Fibroblast of skin of right biceps (primary cell): ENCODE measurements at regions not wholly inside any gene's neighbourhood (a gene's known extent, or its start where the extent isn't known, plus 50 kb on each side); places are given as distances from the start of the nearest gene placed in this dataset.

Experiments
- DNase-seq: peaks from one replicate; pipeline ENCODE4 v3.0.0-alpha.2; 2013

DNA sequence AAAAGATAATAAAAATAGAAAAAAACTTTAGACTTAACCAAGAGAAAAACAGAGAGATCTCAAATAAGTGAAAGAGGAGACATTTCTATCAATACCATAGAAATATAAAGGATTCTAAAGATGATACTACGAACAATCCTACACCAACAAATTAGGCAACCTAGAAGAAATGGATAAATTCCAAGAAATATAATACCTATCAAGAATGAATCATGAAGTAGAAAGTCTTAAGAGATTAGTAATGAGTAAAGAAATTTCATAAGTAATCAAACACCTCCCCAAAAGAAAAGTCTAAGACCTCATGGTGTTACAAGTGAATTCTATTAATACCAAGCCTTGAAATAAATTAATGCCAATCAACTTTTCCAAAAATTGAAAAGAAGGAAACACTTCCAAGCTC is 1584.5 kb upstream of the MIR17HG start:
- DNase-seq: no peak

DNA sequence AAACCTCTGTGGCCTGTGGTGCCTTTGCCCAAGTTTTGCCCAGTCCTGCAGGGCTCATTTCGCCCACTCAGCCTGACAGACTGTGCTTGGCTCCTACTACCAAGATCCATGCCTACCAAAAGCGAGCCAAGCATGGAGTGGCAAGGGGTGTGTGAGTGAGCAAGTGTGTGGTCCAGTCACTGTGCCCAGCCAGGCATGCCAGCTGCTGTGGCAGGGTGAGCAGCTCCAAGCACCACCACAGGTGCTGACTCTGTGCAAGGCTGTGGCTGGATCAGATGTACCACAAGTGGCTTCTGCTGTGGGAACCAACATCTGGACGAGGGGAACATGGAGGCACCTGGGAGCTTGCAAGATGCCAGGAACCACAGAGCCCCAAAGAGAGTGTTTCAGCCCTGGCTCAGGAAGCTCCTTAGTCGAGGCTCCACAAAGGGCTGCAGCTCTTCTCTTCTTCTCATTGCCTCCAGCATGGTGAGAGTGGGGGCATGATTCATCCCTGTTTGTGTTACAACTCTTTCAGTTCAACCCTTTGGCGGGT is 1564.2 kb upstream of the MIR17HG start:
- no peak for DNase-seq

DNA sequence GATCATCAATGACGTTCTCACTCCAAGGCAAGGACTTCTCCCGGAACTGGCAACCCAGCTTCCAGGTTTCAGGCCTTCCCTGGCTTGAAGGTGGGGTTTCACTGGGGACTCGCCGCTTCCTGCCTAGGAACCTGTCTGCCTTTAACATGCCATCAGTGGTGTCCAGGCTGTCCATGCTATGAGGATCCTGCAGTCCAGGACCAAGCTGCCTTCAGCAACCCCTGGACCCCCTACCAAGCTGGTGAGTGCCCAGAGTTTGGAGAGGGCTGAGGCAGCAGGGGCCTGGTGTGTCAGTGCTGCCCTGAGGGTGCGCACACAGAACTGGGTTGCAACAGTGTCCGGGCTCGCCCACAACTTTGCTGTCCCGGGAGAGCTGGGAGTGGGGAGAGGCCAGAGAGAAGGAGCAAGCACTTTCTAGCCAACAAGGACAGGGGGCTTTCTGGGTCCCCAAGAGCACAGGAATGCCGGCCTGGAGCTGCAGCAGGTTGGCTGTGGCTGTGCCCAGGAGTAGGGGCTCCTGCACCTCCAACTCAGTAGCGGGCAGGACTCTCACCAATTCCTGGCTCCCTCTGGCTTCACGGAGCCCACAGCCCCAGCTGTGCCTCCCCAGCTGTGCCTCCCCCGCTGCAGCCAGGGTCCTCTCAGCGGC is 1563.2 kb upstream of the MIR17HG start:
- no peak for DNase-seq

DNA sequence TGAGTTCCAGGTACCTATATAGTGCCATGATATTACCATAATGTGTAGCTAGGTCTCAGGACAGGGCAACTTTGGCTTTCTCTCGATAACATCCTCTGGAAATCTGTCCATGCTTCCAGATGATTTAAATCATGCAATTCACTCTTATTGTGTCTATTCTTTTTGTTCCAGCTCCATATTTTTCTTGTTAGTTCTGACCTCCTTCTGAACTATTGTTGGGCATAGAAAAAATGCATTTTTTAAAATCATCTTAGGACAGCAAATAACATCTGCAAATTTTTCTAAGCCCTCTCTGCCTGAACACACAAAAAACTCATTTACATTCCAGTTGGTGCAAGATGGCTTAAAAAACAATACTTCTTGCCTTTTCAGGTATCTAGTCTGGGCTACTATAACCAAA is 1561.0 kb upstream of the MIR17HG start:
- DNase-seq: no peak

DNA sequence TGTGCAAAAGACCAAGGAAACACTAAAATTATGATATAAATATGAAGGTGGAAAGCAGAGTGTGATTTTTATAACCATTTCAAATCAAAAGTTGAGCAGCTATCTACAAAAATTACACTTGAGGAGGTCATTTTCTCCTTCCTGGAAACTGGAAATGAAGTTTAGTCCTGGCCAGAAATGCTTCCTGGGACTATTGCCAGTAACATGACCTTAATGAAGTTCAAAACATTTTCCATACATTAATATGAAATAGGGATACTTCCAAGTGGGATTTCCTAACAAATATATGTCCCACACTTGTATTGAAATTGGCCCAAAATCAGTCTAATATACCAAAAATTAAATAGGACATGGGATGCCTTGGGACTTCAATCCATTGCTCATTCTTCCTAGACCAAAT is 1556.8 kb upstream of the MIR17HG start:
- DNase-seq: no peak

DNA sequence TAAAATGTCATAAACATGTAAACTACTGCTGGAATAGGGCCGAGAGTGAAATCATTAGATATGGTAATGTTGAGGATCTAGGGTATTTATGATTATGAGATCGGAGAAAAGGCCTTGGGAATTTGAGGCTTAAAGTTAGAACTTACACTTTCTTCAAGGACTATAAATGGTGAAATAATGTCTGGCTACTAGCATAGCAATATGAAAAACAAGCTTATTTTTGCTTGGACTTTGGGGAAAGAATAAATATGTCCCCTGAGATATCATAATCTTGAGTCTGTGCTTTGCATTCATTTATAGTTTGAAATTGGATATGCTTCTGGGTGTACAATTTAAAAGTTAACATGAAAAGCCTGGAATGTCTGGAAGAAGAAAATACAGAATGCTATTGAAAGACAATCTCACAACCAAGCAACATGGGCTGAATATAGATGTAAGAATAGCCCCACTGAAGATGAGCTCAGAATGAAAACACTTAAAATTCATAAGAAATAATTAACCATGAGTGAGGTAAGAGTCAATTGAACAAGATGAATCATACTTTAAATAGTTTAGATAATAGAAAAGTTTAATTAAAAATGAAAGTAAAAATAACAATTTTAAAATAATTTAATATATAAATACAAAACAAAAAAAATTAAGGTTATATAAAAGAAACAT is 1555.4 kb upstream of the MIR17HG start:
- no peak for DNase-seq

DNA sequence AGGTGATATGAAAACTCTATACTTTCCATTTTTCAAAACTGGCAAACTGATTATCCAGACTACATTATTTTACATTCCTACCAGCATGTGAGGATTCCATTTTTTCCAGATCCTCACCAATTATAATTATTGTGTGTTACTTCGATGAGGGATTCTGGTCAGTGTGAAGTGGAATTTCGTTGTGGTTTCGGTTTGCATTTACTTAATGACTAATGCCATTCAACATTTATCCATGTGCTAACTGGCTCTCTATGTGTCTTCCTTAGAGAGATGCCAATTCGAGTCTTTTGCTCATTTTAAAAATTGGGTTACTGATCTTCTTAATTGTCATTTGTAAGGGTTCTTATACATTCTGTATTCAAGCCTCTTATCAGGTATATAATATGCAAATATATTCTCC is 1551.3 kb upstream of the MIR17HG start:
- no peak for DNase-seq

DNA sequence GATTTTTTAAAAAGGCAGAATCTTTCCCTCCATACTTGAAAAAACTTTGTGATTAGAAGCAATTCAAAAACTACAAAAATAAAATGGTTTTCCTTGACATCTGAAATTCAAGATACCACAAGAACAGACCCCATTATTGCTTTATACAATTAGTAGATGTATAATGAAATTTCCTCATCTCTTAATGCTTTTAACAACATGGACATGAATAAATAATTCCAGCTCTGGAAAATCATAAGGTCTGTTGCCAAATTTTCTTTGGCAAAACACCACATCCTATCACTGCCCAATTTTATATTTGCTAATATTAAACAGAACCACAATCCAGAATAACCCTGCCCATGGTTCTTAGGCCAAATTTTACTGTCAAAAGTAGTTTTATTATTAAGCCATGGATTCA is 1543.6 kb upstream of the MIR17HG start:
- no peak for DNase-seq

DNA sequence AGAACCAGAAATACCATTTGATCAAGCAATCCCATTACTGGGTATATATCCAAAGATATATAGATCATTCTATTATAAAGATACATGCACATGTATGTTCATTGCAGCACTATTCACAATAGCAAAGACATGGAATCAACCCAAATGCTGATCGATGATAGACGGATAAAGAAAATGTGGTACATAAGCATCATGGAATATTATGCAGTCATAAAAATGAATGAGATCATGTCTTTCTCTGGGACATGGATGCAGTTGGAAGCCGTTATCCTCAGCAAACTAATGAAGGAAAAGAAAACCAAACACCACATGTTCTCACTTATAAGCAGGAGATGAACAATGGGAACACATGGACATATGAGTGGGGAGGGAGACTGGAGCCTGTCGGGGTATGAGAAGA is 1540.9 kb upstream of the MIR17HG start:
- no peak for DNase-seq

DNA sequence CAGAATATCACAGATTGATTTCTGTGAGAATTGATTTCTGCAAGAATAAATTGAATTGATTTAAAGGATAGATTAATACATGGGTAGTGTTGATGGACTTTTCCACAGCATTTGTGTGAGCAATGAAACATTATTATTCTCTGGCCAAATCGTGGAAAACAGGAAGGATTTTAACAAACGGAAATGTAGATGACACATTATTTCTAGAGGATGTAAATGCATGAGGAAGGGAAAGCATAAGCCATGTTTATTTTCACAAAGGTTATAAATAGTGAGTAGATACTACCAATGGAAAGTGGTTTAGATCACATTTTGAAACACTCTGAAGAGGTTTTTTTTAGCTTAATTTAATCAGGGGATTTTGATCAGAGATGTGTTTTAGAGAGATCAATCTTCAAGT is 1534.6 kb upstream of the MIR17HG start:
- DNase-seq: no peak

DNA sequence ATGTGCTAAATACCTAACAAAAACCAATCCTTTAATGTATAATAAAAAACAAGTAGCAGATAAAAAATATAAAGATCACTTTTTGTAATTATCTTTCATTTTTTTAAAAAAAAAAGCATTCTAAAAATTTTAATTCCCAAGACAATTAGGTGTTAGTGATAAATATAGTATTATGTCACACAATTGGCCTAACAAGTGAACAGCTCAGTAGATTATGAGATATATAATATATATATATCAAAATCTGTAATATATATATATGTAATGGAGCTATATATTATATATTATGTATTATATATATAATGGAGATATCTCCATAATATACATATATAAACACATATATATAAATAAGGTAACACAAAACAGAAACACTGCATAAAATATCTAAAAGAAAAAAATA is 1531.1 kb upstream of the MIR17HG start:
- no peak for DNase-seq

DNA sequence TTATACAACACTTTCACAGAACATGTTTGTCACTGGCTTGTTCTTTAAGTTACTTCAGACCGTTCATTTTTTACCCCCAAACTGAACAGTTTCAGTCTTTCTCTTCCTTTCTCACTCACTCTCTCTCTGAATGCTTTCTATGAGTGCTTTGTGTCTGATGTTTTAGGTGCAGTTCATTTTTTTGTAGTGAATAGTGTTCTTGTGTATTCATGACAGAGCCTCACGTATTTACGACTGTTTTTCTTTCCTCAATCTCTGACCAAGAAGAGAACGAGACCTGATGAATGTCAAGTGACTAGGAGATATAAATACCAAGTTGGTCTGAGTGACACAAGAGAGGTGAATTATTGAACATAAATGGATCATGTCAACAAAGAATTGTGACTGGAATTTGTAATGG is 1525.0 kb upstream of the MIR17HG start:
- DNase-seq: no peak

DNA sequence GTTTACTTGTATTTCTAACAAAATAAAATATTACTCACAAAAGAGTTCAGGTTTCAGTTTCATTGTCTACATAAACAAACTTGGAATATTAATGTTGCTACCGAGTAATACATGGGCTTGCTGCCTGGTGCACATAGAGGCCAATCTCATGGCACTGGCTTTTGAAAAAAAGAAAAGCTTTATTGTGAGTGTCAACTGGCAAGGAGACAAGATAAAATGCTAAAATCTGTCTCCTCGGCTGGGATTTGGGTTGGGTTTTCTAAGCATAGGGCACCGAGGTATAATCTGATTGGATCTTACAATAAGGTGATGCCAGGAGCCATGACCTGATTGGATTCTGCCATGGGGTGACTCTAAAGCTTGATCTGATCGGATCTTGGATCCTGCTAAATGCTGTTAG is 1519.9 kb upstream of the MIR17HG start:
- no peak for DNase-seq

DNA sequence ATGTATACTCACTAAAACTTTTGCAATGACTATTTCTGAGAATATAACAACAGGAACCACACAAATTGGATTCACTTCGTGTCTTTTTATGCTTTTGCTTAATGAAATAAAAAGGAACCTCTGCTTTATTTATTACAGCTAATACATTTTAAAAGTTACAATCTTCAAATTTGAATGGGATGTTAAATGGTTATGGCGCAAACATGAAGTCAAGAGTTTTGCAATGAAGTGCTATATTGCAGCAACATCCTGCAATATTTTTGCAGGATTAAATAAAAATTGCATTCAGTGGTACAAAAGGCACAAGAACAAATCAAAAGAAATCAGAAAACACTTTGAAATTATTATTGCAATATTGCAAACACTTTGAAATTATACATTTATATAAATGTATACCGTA is 1519.0 kb upstream of the MIR17HG start:
- no peak for DNase-seq

DNA sequence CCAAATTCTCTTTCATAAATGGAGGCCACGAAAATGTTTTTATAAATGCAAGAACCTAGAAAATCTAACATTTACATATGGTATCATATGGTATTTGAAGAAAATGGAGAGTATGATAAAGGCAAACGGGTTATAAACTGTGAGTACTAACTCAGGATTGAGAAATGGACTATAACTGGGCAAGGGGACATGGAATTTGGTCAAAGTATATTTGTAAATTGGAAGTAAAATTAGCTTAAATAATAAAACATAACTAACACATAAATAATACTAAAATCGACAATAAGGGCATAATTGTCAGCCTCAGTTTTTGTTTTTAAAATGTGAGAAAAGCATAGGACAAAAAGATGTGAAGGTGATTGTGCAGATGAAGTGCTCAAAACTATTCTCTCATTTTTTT is 1516.3 kb upstream of the MIR17HG start:
- DNase-seq: no peak

DNA sequence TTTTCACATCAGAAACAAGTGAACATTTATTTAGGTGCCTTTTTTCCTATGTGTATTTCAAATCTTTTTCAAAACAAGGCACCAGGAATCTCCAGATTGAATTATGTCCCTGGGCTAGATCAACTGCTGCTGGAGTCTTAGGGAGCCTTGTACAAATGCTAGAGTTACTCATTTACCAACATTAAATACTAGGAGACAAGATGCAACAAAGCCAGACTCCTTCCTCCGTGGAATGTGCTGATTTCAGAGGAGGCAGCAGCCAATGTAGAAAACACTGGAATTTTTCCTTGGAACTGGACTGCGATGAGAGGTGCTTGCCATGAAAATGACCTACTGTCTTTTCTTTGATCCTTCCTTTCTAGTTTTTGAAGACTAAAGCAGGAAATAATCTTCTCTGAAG is 1514.7 kb upstream of the MIR17HG start:
- no peak for DNase-seq

DNA sequence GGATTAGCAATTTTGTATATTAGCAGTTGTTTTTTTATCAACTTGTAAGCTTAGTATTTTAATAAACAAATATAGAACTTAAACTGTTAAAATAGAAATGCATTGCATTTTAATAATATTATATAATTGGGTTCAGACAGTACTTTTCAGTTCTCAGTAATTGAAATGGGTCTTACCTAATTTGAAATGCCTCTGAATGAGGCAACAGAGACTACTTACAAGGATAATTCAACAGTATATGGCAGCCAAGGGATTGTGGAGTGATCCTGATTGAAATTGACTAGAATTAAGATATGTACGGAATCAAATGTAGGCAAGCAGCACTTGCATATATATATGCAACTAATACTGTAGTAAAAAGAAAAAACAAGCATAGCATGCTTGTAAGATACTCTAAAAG is 1503.9 kb upstream of the MIR17HG start:
- no peak for DNase-seq

DNA sequence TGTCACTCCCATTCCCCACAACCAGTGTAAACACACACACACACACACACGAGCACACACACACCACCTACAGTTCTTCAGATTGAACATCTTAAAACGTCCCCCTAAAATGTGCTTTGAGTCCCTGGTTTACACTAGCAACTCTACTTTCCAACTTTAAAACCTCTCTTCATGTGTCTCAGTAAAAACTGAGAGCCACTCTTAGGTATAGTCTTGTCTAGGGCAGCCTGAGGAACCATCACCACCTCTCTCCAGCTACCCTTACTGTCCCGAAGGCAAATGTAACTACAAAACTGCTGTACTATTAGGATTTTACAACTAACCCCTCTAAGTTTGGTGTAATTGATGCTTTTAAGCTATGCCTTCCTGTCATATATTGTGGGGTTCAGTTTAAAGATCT is 1501.6 kb upstream of the MIR17HG start:
- no peak for DNase-seq

DNA sequence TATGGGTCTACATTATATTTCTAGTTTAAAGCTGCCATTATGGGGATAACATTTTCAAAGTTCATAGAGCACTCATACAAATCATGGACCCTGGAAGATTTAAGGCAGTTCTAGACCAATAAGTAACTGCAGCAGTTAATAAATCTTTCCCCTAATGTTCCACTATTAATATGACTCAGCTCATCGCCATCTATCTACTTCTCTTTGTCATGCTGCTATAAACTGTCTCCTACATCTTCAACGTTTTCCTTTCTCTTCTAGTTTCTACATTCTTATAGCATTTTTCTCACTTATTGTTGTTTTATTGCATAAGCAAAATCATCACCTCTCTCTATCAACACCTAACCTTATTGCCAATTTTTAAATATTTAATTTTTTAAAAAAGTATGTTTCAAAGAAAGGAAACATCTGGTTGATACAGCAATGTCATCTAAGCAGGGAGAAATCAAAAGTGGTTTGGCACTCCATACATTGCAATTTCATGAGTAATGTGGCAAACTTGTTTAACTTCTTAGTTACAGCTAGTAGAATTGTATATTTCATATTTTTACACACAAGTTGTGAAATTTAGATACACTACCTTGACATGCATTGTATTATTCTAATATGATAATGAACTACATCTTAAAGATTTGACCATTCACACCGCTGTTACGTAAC is 1500.4 kb upstream of the MIR17HG start:
- peak; percentile 47 for DNase-seq

DNA sequence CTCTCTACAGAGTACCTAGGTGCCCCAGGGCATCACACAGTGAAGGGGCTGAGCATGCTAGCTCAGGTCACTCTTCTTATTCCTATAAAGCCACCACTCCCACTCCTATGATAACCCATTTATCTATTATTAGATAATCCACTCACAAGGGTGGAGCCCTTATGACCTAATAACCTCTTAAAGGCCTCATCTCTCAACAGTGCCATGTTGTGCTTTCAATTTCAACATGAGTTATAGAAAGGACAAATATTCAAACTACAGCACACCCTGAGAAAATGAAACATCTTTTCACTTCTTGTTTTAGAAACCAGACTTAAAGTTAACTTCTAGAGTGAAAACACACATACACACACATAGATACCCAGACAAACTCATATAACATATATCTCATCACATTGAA is 1494.9 kb upstream of the MIR17HG start:
- DNase-seq: no peak

DNA sequence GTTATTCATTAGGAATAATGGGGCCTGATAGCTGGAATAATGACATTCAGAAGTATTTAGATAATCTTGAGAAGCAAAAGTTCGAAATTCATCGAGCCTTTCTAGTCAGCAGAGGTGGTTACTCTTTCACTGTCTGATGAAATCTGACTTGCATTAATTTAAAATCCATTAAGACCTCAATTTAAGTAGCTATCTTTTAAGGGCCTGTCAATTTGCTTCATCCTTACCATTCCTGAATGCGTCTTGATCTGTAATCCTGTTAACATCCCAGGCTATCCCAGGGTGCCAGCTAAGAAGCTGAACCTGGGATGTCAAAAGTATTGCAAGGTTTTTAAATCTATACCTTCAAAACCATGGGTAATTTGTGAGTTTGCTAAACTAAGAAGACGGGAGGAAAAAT is 1491.0 kb upstream of the MIR17HG start:
- no peak for DNase-seq

DNA sequence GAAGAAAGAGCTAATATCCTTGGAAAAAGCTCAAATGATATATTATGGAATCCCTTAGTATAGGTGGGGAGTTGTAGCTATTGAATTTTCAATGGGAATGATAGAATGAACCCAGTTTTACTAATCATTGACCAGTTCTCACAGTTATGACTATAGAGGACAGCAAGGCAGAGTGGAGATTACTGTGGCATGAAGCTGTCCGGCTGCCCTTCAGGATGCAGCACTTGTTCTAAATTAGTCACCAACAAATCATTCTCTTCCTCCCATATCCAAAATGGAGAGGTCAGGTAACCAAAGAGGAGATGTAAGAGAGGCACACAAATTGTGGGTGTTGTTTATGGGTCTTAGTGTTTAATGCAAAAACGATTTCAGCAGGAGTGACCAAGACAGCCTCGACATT is 1490.0 kb upstream of the MIR17HG start:
- no peak for DNase-seq

DNA sequence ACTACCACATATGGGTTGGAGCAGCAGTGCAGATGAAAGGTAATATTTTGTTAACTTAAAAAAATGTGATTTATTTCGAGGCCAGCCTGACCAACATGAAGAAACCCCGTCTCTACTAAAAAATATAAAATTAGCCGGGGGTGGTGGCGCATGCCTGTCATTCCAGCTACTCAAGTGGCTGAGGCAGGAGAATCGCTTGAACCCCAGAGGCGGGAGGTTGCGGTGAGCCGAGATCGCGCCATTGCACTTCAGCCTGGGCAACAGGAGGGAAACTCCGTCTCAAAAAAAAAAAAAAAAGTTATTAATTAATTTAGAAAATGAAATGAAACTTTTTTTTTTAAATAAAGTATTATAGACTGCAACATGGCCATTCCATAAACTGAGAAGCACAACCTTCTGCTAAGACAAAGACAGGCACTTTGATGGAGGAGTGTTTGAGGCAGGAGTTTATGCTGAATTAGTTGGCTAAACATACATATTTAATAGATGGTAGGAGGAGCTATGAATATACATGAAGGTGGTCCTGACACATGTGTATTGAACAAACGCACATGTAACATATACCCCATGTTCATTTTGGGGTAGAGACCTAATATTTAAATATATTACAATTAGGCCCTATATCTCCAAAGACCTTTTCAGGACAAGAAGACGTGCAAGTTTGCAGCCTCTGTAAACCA is 1485.3 kb upstream of the MIR17HG start:
- DNase-seq: no peak

DNA sequence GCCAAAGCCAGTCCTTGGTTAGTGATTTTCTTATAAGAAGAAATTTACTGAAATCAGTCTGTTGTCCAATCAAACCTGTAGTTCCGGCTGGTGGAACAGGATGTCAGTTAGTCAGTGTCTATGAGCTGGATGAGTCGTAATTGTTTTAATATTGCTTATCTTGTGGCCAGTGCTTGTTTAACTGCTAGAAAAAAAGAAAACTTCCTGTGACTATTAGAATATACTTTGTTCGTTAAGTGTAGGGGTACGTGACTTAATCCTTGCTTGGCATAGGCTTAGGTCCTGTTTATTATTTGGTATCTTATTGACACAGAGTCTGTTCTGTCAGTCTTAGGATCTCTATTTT is 1484.8 kb upstream of the MIR17HG start:
- no peak for DNase-seq
